Naive thymus-derived CD4-positive, alpha-beta T cell (primary cell): ENCODE measurements at regions not wholly inside any gene's neighbourhood (a gene's known extent, or its start where the extent isn't known, plus 50 kb on each side); places are given as distances from the start of the nearest gene placed in this dataset.

Source experiments
- ATAC-seq: fragments of 150-1000 bp; cut with Tn5 transposase; 2 replicates; pipeline ENCODE4 v1.10.0; 2021; ENCODE audit warnings: mild to moderate bottlenecking, moderate library complexity
- CTCF ChIA-PET: fragments of 350-600 bp; sonication (Branson Sonifier 250); formaldehyde crosslinking; loops from one replicate; lab custom pipeline; 2021; ENCODE audit warnings: antibody characterized with exemption; lab: Charles Lee
- POLR2A ChIA-PET: fragments of 350-600 bp; sonication (Branson Sonifier 250); formaldehyde crosslinking; loops from one replicate; lab custom pipeline; 2021; ENCODE audit warnings: antibody characterized with exemption, inconsistent platforms; lab: Charles Lee
- DNase-seq, 9 donors: peaks; one replicate each; pipeline versions ENCODE4 v3.0.0 to v3.0.0-alpha.2; 2020 to 2022; ENCODE audit warnings: mixed read lengths in 1 of 9
- H3K27ac ChIP-seq: one replicate; pipeline ENCODE4 v1.7.0; 2013; ENCODE audit warnings: mild to moderate bottlenecking, low read depth, low read length, moderate library complexity
- H3K27me3 ChIP-seq, 2 donors: one replicate each; pipeline ENCODE4 v1.7.0; 2013; ENCODE audit warnings: low read length in 2 of 2, mild to moderate bottlenecking in 2 of 2, moderate library complexity in 2 of 2; ENCODE audit not compliant: control insufficient read depth in 2 of 2, insufficient read depth in 2 of 2
- H3K36me3 ChIP-seq, 3 experiments: 1 replicate in 2 of 3; 2 replicates in 1 of 3; pipeline ENCODE4 v1.7.0; 2013; ENCODE audit warnings: low read length in 3 of 3, mild to moderate bottlenecking in 3 of 3, moderate library complexity in 1 of 3; ENCODE audit not compliant: insufficient read depth in 3 of 3, control insufficient read depth in 2 of 3
- H3K4me1 ChIP-seq, 2 donors: one replicate each; pipeline ENCODE4 v1.7.0; 2013; ENCODE audit warnings: low read length in 2 of 2, mild to moderate bottlenecking in 2 of 2, moderate library complexity in 1 of 2; ENCODE audit not compliant: control insufficient read depth in 2 of 2, insufficient read depth in 2 of 2
- H3K4me3 ChIP-seq: 2 replicates; pipeline ENCODE4 v1.7.0; 2013; ENCODE audit warnings: mild to moderate bottlenecking, low read length
- H3K9me3 ChIP-seq, 3 experiments: 1 replicate in 2 of 3; 2 replicates in 1 of 3; pipeline ENCODE4 v1.7.0; 2013; ENCODE audit warnings: low read length in 3 of 3; ENCODE audit not compliant: control insufficient read depth in 2 of 3
- H3K27ac Mint-ChIP-seq, 9 donors: one replicate each; pipeline ENCODE4 v1.8.0; 2020 to 2022; ENCODE audit warnings: mixed read lengths in 9 of 9, mild to moderate bottlenecking in 8 of 9, moderate library complexity in 5 of 9, inconsistent platforms in 2 of 9
- H3K27me3 Mint-ChIP-seq, 5 donors: one replicate each; pipeline ENCODE4 v1.8.0; 2021 to 2022; ENCODE audit warnings: mixed read lengths in 5 of 5, mild to moderate bottlenecking in 1 of 5
- H3K36me3 Mint-ChIP-seq, 5 donors: one replicate each; pipeline ENCODE4 v1.8.0; 2020 to 2022; ENCODE audit warnings: mixed read lengths in 5 of 5, mild to moderate bottlenecking in 3 of 5, inconsistent platforms in 1 of 5
- H3K4me1 Mint-ChIP-seq, 7 donors: one replicate each; pipeline ENCODE4 v1.8.0; 2020 to 2022; ENCODE audit warnings: mixed read lengths in 7 of 7, mild to moderate bottlenecking in 3 of 7, inconsistent platforms in 1 of 7
- H3K4me3 Mint-ChIP-seq, 10 donors: one replicate each; pipeline ENCODE4 v1.8.0; 2020 to 2022; ENCODE audit warnings: mild to moderate bottlenecking in 10 of 10, mixed read lengths in 10 of 10, moderate library complexity in 6 of 10, inconsistent platforms in 2 of 10
- H3K9me3 Mint-ChIP-seq, 11 donors: one replicate each; pipeline ENCODE4 v1.8.0; 2020 to 2022; ENCODE audit warnings: mixed read lengths in 11 of 11, mild to moderate bottlenecking in 4 of 11, inconsistent platforms in 1 of 11, moderate library complexity in 1 of 11
- intact Hi-C, 2 donors: fragments of 100-400 bp; cut with micrococcal nuclease; formaldehyde crosslinking; loops; one replicate each; pipeline ENCODE4 v1.15.1; 2023

- intact Hi-C loops = no loop called here
- DNase-seq = no peak
- Mint-ChIP-seq H3K4me1 (no peaks in the 10 kb centered on the region), H3K4me3 (no peak overlapping the region), H3K9me3 (peaks cover 0 to 6% (median 0%) of the 10 kb centered on the region in 11 donors), H3K27ac (no peak overlapping the region), H3K36me3 (no peaks in the 10 kb centered on the region), H3K27me3 (no peaks in the 10 kb centered on the region)
- Histone ChIP-seq H3K4me1 (no peaks in the 10 kb centered on the region), H3K27ac (no peak overlapping the region), H3K9me3 (no peaks in the 10 kb centered on the region), H3K27me3 (no peaks in the 10 kb centered on the region), H3K4me3 (no peak overlapping the region), H3K36me3 (no peaks in the 10 kb centered on the region)
- ChIA-PET POLR2A (no interaction called here), CTCF (no interaction called here)
- ATAC-seq = no peak
Observed at GRCh38 chr13:84279166-84279565, 396.9 kb upstream of the SLITRK1 start.

- Histone ChIP-seq H3K9me3 (no peaks in the 10 kb centered on the region), H3K36me3 (no peaks in the 10 kb centered on the region), H3K4me3 (no peak overlapping the region), H3K4me1 (no peaks in the 10 kb centered on the region), H3K27me3 (no peaks in the 10 kb centered on the region), H3K27ac (no peak overlapping the region)
- DNase-seq (no peak), ATAC-seq (no peak)
- H3K36me3 Mint-ChIP-seq = no peaks in the 10 kb centered on the region
- no peaks in the 10 kb centered on the region for H3K27me3 Mint-ChIP-seq
- CTCF ChIA-PET = no interaction called here
- peaks cover 0 to 4% (median 0%) of the 10 kb centered on the region in 11 donors for H3K9me3 Mint-ChIP-seq
- no peak overlapping the region for H3K27ac Mint-ChIP-seq
- POLR2A ChIA-PET = no interaction called here
- H3K4me1 Mint-ChIP-seq = no peaks in the 10 kb centered on the region
- no peak overlapping the region for H3K4me3 Mint-ChIP-seq
- intact Hi-C loops = no loop called here
Observed at GRCh38 chr13:84272877-84273562, 390.7 kb upstream of the SLITRK1 start.

- H3K4me1 ChIP-seq = no peaks in the 10 kb centered on the region
- CTCF ChIA-PET = no interaction called here
- no peaks in the 10 kb centered on the region for H3K36me3 ChIP-seq
- H3K27ac ChIP-seq = no peak overlapping the region
- H3K9me3 ChIP-seq = no peaks in the 10 kb centered on the region
- H3K4me3 ChIP-seq = no peak overlapping the region
- intact Hi-C loops = no loop called here
- Mint-ChIP-seq H3K27me3 (no peaks in the 10 kb centered on the region), H3K4me1 (no peaks in the 10 kb centered on the region), H3K9me3 (peaks cover 0 to 9% (median 0%) of the 10 kb centered on the region in 11 donors), H3K4me3 (no peak overlapping the region), H3K36me3 (no peaks in the 10 kb centered on the region), H3K27ac (no peak overlapping the region)
- no peaks in the 10 kb centered on the region for H3K27me3 ChIP-seq
- POLR2A ChIA-PET = no interaction called here
- no peak for ATAC-seq
- no peak for DNase-seq
Observed at GRCh38 chr13:84265257-84265764, 383.0 kb upstream of the SLITRK1 start.

- Histone ChIP-seq H3K36me3 (no peaks in the 10 kb centered on the region), H3K9me3 (no peaks in the 10 kb centered on the region), H3K27me3 (no peaks in the 10 kb centered on the region), H3K27ac (no peak overlapping the region), H3K4me3 (no peak overlapping the region), H3K4me1 (no peaks in the 10 kb centered on the region)
- Mint-ChIP-seq H3K4me3 (no peak overlapping the region), H3K9me3 (peaks cover 0 to 9% (median 0%) of the 10 kb centered on the region in 11 donors), H3K4me1 (no peaks in the 10 kb centered on the region), H3K27me3 (no peaks in the 10 kb centered on the region), H3K36me3 (no peaks in the 10 kb centered on the region), H3K27ac (no peak overlapping the region)
- ATAC-seq (no peak), DNase-seq (no peak)
- ChIA-PET CTCF (no interaction called here), POLR2A (no interaction called here)
- intact Hi-C loops = no loop called here
Observed at GRCh38 chr13:84263354-84264069, 381.2 kb upstream of the SLITRK1 start.

GRCh38 chr13:84255226-84255797, 373.0 kb upstream of the SLITRK1 start:
- Mint-ChIP-seq H3K4me3 (no peak overlapping the region), H3K36me3 (no peaks in the 10 kb centered on the region), H3K27me3 (no peaks in the 10 kb centered on the region), H3K27ac (no peak overlapping the region), H3K4me1 (peaks cover 0 to 1% (median 0%) of the 10 kb centered on the region in 7 donors), H3K9me3 (peaks cover 0 to 22% (median 7%) of the 10 kb centered on the region in 11 donors)
- ATAC-seq (no peak), DNase-seq (no peak)
- POLR2A ChIA-PET = no interaction called here
- no peaks in the 10 kb centered on the region for H3K27me3 ChIP-seq
- H3K36me3 ChIP-seq = no peaks in the 10 kb centered on the region
- H3K27ac ChIP-seq = no peak overlapping the region
- H3K9me3 ChIP-seq = no peaks in the 10 kb centered on the region
- intact Hi-C loops = no loop called here
- H3K4me1 ChIP-seq = no peaks in the 10 kb centered on the region
- H3K4me3 ChIP-seq = no peak overlapping the region
- CTCF ChIA-PET = no interaction called here

GRCh38 chr13:84249463-84249862, 367.2 kb upstream of the SLITRK1 start:
- Mint-ChIP-seq H3K9me3 (peaks cover 0 to 22% (median 7%) of the 10 kb centered on the region in 11 donors), H3K4me1 (peaks cover 0 to 1% (median 0%) of the 10 kb centered on the region in 7 donors), H3K4me3 (no peak overlapping the region), H3K27ac (no peak overlapping the region), H3K27me3 (no peaks in the 10 kb centered on the region), H3K36me3 (no peaks in the 10 kb centered on the region)
- Histone ChIP-seq H3K4me3 (no peak overlapping the region), H3K9me3 (no peaks in the 10 kb centered on the region), H3K27me3 (no peaks in the 10 kb centered on the region), H3K4me1 (no peaks in the 10 kb centered on the region), H3K27ac (no peak overlapping the region), H3K36me3 (no peaks in the 10 kb centered on the region)
- intact Hi-C loops = no loop called here
- ATAC-seq = no peak
- CTCF ChIA-PET = no interaction called here
- DNase-seq = no peak
- POLR2A ChIA-PET = no interaction called here
